ENCODE measurements at regions not wholly inside any gene's neighbourhood (a gene's known extent, or its start where the extent isn't known, plus 50 kb on each side); places are given as distances from the start of the nearest gene placed in this dataset.

- no peak for TF ChIP-seq HDAC2 (IDR thresholded peaks at IDR 0.05)
- no peak for TF ChIP-seq EZH2 (IDR thresholded peaks at IDR 0.05; ENCODE audit: borderline replicate concordance, control insufficient read depth, low read depth, low read length)
- TF ChIP-seq, protein P1, sequence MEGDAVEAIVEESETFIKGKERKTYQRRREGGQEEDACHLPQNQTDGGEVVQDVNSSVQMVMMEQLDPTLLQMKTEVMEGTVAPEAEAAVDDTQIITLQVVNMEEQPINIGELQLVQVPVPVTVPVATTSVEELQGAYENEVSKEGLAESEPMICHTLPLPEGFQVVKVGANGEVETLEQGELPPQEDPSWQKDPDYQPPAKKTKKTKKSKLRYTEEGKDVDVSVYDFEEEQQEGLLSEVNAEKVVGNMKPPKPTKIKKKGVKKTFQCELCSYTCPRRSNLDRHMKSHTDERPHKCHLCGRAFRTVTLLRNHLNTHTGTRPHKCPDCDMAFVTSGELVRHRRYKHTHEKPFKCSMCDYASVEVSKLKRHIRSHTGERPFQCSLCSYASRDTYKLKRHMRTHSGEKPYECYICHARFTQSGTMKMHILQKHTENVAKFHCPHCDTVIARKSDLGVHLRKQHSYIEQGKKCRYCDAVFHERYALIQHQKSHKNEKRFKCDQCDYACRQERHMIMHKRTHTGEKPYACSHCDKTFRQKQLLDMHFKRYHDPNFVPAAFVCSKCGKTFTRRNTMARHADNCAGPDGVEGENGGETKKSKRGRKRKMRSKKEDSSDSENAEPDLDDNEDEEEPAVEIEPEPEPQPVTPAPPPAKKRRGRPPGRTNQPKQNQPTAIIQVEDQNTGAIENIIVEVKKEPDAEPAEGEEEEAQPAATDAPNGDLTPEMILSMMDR (IDR thresholded peaks at IDR 0.05 in 2 of 3, conservative IDR thresholded peaks at IDR 0.05 in 1 of 3; ENCODE audit: control insufficient read depth in 2 of 3, extremely low read depth in 1 of 3, insufficient read depth in 1 of 3, low read depth in 3 of 3, low read length in 3 of 3), result no peak
- no peak for TF ChIP-seq FOXM1 (IDR thresholded peaks at IDR 0.05; ENCODE audit: low read depth, low read length)
- TF ChIP-seq, protein P2, sequence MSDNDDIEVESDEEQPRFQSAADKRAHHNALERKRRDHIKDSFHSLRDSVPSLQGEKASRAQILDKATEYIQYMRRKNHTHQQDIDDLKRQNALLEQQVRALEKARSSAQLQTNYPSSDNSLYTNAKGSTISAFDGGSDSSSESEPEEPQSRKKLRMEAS (IDR thresholded peaks at IDR 0.05; ENCODE audit: low read depth, low read length), result no peak
- no peak for TF ChIP-seq POLR2A (IDR thresholded peaks at IDR 0.05; ENCODE audit: low read depth, low read length)
- TF ChIP-seq RFX5 (IDR thresholded peaks at IDR 0.05; ENCODE audit: low read depth, low read length), result no peak
These were observed 66.8 kb downstream of the PALM2AKAP2 start for GRCh38 chr9:109846776-109847175.
